Activated CD4-positive, alpha-beta T cell treated with anti-CD3 and anti-CD28 coated beads, Interleukin-10, Interleukin-2, amounts not matched to agents 100 ng/mL and 50 ng/mL, durations not matched to agents 16 hours and 8 hours (primary cell): ENCODE measurements at regions not wholly inside any gene's neighbourhood (a gene's known extent, or its start where the extent isn't known, plus 50 kb on each side); places are given as distances from the start of the nearest gene placed in this dataset.

ENCODE experiments used
- DNase-seq: peaks from one replicate; pipeline ENCODE4 v3.0.0-alpha.2; 2020

DNA sequence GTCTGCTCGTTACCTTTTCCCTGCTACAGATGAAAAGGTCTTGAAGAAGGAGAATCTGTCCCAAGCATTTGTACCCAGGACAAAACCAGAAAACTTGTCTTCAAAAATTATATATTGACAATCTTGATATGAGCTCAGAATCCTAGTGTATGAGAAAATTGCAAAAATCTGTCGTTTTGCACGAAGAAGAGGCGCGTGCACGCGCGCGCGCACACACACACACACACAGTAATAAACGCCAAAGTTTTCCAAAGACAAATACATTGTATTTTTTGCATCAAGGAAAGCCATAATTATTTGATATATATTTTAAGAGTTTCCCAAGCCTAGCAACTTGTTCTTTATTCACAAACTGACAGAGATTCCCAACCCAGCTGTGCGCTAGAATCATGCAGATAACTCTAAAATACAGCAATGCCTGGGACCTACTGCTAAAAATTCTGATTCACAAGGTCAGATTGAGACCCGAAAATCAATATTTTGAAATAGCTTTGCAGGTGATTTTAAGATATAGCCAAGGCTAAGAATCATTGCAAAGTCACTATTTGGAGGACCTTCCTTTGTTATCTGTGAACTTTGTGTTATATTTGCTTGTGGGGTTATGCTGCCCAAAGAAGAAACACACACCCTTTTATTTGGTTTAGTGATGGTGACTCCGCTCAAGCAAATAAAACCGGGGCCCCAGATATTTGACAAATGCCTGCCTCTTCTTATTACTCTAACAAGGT is 1287.7 kb upstream of the CDH6 start:
- DNase-seq, result no peak

- DNase-seq, result no peak
Measured at GRCh38 chr5:29902859-29903258, 1290.6 kb upstream of the CDH6 start.

DNA sequence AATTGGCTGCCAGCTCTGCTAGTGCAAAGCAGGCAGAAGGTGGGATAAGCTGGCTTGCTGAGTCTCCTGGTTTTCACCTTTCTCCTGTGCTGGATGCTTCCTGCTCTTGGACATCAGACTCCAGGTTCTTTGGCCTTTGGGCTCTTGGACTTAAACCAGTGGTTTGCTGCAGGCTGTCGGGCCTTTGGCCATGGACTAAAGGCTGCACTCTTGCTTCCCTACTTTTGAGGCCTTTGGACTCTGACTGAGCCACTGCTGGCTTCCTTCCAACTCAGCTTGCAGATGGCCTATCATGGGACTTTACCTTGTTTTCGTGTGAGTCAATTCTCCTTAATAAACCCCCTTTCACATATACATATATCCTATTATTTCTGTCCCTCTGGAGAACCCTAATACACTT is 1293.9 kb upstream of the CDH6 start:
- DNase-seq, result no peak

DNA sequence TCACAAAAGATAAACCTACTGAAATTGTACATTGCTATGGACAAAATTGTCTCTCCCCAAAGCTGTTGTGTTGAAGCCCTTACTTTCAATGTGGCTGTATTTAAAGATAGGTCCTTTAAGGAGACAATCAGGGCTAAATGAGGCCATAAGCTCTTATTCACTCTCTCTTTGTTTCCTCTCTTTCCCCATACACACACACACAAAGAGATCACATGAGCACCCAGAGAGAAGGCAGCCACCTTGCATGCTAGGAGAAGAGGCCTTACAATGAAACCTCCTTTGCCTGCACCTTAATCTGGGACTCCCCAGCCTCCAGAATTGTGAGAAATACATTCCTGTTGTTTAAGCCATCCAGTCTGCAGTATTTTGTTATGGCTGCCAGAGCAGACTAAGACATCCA is 1295.6 kb upstream of the CDH6 start:
- DNase-seq, result no peak

DNA sequence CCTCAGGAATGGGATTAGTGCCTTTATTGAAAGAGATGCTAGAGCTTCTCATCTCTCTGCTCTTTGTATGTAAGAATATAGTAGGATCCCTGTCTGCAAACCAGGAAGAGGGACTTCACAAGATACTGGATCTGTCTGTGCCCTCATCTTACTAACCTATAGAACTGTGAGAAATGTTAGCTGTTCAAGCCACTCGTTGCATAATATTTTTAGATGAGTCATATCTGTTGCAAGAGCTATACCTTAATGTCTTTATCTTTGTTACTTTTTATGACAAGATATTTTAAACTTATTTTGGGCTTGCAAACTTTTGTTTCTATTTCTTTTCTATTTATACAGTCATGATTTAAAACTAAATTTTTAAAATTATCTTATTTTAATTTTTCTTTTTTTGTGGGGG is 1296.8 kb upstream of the CDH6 start:
- no peak for DNase-seq

DNA sequence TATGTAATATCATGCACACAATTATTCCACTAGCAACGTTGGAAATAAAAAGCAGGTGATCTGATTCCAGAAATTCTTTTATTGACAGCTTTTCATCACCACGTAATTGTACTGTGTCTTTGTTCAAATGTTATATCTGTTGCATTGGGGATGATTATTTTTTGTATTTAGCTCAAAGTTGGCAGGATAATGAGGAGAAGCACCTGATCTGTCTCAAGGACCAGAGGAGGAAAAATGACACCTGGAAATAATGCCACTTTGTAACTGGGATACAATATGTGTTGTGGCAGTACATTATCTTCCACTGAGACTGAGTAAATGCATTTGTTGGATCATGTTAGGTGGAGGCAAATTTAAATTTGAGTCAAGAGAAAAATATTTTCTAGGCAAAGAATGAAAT is 1298.8 kb upstream of the CDH6 start:
- no peak for DNase-seq

GRCh38 chr5:29889051-29889450 is 1304.4 kb upstream of the CDH6 start:
- DNase-seq, result no peak

- DNase-seq, result no peak
Measured at GRCh38 chr5:29885595-29885994, 1307.9 kb upstream of the CDH6 start.

DNA sequence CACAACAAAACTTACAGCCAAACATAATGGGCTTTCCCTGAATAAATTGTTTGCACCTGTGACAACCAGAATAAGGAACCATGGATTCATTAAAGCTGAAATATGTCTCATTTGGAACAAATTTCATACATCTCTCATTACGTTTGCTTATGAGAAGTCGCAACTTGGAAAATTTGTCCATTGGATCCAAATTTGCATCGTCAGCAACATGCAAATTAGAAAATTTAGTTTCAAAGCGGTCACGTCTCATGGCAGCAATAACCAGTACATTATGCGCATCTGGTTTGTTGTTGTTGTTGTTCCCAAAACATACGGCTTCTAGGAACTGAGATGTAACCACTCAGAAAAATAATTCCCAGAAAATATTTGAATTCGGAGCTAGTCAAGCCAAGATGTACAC is 1311.5 kb upstream of the CDH6 start:
- no peak for DNase-seq

- DNase-seq, result no peak
Measured at GRCh38 chr5:29879401-29879800, 1314.1 kb upstream of the CDH6 start.

DNA sequence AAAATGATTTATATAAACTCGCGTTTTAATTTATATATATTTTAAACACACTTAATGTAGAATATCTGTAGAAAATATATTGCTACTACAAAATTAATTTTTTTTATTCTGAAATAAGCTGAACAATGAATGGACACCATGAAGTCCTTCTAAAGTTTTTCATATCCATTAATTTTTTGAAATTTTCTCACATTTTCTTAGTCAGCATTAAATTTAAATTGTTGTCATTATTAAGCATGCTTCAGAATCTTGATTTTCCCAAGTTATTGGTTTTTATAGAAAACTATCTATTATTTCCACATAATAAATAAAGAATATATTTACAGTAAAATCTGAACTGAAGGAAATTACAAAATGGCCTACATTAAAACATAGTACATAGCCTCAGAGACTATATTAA is 1314.9 kb upstream of the CDH6 start:
- DNase-seq, result no peak

DNA sequence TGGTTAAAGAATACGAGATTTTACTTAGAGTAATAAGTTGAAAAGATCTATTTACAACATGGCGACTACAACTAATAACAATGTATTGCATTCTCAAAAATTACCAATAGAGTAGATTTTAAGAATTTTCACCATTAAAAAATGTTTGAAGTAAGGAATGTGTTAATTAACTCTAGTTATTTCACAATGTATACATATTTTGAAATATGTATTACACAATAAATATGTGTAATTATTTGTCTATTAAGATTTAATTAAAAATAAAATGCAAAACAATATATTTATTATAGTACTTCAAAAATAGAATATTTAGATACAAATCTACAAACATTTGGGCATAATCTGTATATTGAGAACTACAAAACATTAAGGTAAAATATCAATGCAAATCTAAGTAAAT is 1326.3 kb upstream of the CDH6 start:
- no peak for DNase-seq

GRCh38 chr5:29853711-29854220 is 1339.7 kb upstream of the CDH6 start:
- DNase-seq, result no peak

DNA sequence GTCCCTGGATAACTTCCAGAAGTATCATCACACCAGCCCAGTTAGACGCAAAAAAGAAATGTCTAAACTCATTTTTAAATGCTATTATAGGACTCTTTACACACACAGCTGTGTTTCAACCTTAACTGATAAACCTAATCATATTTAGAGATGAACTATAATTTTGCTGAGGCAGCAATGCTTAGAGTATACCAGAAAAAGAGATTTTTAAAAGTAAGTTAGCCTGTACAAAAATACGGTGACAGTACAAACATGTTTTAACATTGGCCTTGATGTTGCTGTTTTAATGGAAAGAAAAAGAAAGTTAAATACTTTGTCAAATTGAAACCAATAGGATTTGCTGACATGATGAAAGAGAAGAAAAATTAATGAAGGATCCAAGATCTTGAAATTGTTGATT is 1341.2 kb upstream of the CDH6 start:
- no peak for DNase-seq

DNA sequence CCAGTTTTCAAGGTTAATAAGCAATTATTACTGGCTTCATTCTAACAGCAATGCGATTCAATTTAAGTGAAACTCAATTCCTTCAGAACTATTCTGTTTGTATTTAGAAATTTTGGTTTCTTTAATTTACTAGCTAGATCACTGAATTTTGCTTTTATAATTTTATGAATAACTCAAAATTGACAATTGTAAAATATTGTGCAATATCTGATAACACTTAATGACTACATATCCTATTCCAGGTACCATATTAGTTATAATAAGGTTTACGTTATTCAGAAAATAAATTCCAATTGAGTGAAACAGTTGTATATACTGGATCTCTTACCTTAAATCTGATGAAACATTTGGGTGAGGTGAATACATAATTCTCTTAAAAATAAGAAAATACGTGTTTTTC is 1348.3 kb upstream of the CDH6 start:
- DNase-seq, result no peak

DNA sequence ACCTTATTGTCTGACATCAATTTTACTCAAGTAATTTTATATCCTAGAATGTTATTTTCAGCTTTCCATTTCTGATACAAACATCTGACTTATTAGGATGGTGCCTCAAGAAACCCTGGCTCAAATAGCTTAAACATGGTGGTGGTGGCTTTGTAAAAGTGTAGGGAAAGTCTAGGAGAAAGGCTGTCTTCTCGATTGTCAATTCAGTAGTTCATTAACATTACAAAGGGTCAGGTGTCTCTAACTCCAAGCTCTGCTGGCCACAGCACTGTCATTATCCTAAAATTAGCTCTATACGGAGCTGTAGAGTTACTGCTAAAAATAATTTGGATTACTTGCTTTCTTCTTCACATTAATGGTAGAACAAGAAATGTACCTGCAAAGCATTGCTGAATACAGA is 1360.1 kb upstream of the CDH6 start:
- DNase-seq, result no peak

GRCh38 chr5:29822521-29822920 is 1371.0 kb upstream of the CDH6 start:
- DNase-seq, result no peak

- DNase-seq, result no peak
Measured at GRCh38 chr5:29811914-29812679, 1381.4 kb upstream of the CDH6 start.

- no peak for DNase-seq
Measured at GRCh38 chr5:29805804-29806203, 1387.7 kb upstream of the CDH6 start.

- DNase-seq, result no peak
Measured at GRCh38 chr5:29800752-29801151, 1392.7 kb upstream of the CDH6 start.

DNA sequence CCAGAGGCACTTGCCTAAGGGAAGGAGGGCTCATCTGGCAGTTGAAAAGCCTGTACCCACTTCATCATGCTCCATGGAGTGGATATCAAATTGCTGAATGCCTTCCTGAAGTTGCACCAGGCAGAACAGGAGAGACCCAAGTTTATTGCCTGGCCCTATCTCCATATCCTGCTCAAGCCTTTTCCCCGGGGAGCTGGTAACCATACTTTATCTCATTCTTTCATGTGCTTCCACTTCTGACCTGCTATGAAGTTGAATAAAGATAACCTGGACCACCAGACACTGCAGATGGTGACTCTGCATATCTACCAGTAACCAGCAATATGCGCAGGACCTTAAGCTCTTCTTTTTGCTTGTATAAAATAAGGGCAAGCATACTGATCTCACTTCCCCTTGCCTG is 1397.5 kb upstream of the CDH6 start:
- no peak for DNase-seq

- no peak for DNase-seq
Measured at GRCh38 chr5:29795096-29795652, 1398.3 kb upstream of the CDH6 start.

GRCh38 chr5:29794141-29794787 is 1399.2 kb upstream of the CDH6 start:
- no peak for DNase-seq

DNA sequence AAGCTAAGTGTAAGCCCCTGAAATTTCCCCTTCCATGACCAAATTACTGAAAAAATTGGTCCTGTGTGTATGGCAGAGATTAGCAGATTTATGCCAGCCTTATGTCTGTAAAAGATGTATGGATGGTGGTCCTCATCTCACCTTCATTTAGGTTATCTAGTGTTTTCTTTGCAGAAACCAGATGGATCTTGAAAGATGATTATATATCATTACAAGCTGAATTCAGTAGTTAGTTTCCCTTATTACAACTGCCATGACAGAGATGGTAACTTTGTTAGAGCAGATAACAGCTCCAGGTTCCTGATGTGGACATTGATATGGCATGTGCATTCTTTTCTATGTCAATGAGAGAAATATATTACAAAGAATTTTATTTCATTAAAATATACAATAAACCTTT is 1403.2 kb upstream of the CDH6 start:
- DNase-seq, result no peak
